Skin epidermis (tissue), 12 donors: ENCODE measurements at regions not wholly inside any gene's neighbourhood (a gene's known extent, or its start where the extent isn't known, plus 50 kb on each side); places are given as distances from the start of the nearest gene placed in this dataset.

Experiments
- H3K27ac ChIP-seq, 21 experiments: fragments of 200-600 bp; sonication (generic) in 11 of 21; one replicate each; pipeline ENCODE4 v1.5.0; 2020; ENCODE audit warnings: mild to moderate bottlenecking in 3 of 21, inconsistent platforms in 2 of 21, moderate library complexity in 2 of 21
- H3K4me3 ChIP-seq, 7 experiments: fragments of 200-600 bp; sonication (generic) in 2 of 7; one replicate each; pipeline ENCODE4 v1.5.0; 2020; ENCODE audit warnings: inconsistent platforms in 2 of 7, mild to moderate bottlenecking in 2 of 7, moderate library complexity in 1 of 7

GRCh38 chr9:105968811-105969466 is 274.6 kb downstream of the TMEM38B start:
- H3K4me3 ChIP-seq: no peak overlapping the region
- no peak overlapping the region for H3K27ac ChIP-seq

GRCh38 chr9:105969636-105970035 is 275.3 kb downstream of the TMEM38B start:
- H3K4me3 ChIP-seq: no peak overlapping the region
- no peak overlapping the region for H3K27ac ChIP-seq

- Histone ChIP-seq H3K27ac (no peak overlapping the region), H3K4me3 (no peak overlapping the region)
These were observed 277.6 kb downstream of the TMEM38B start for GRCh38 chr9:105971986-105972385.

GRCh38 chr9:105972466-105973204 is 278.3 kb downstream of the TMEM38B start:
- H3K4me3 ChIP-seq: no peak overlapping the region
- H3K27ac ChIP-seq: no peak overlapping the region

GRCh38 chr9:105973951-105974351 is 279.6 kb downstream of the TMEM38B start:
- no peak overlapping the region for H3K4me3 ChIP-seq
- no peak overlapping the region for H3K27ac ChIP-seq

- H3K27ac ChIP-seq: no peak overlapping the region
- H3K4me3 ChIP-seq: no peak overlapping the region
These were observed 281.7 kb downstream of the TMEM38B start for GRCh38 chr9:105975886-105976645.

GRCh38 chr9:105978336-105978735 is 284.0 kb downstream of the TMEM38B start:
- no peak overlapping the region for H3K4me3 ChIP-seq
- peak overlapping the region in 1 of 21 experiments; percentile 0 for H3K27ac ChIP-seq

GRCh38 chr9:105978826-105979225 is 284.5 kb downstream of the TMEM38B start:
- H3K27ac ChIP-seq: no peak overlapping the region
- H3K4me3 ChIP-seq: no peak overlapping the region

- H3K4me3 ChIP-seq: no peak overlapping the region
- no peak overlapping the region for H3K27ac ChIP-seq
These were observed 284.9 kb downstream of the TMEM38B start for GRCh38 chr9:105979290-105979689.

GRCh38 chr9:105984714-105985113 is 290.4 kb downstream of the TMEM38B start:
- Histone ChIP-seq H3K4me3 (no peak overlapping the region), H3K27ac (no peak overlapping the region)

- Histone ChIP-seq H3K27ac (no peak overlapping the region), H3K4me3 (no peak overlapping the region)
These were observed 298.9 kb downstream of the TMEM38B start for GRCh38 chr9:105993116-105993854.

- H3K27ac ChIP-seq: no peak overlapping the region
- no peak overlapping the region for H3K4me3 ChIP-seq
These were observed 299.8 kb downstream of the TMEM38B start for GRCh38 chr9:105993921-105994715.

GRCh38 chr9:105994970-105995369 is 300.6 kb downstream of the TMEM38B start:
- Histone ChIP-seq H3K27ac (no peak overlapping the region), H3K4me3 (no peak overlapping the region)

- Histone ChIP-seq H3K27ac (no peak overlapping the region), H3K4me3 (no peak overlapping the region)
These were observed 322.9 kb downstream of the TMEM38B start for GRCh38 chr9:106017198-106017740.

- Histone ChIP-seq H3K27ac (no peak overlapping the region), H3K4me3 (no peak overlapping the region)
These were observed 324.8 kb downstream of the TMEM38B start for GRCh38 chr9:106019039-106019680.

- Histone ChIP-seq H3K27ac (no peak overlapping the region), H3K4me3 (no peak overlapping the region)
These were observed 325.4 kb downstream of the TMEM38B start for GRCh38 chr9:106019702-106020101.

- no peak overlapping the region for H3K27ac ChIP-seq
These were observed 325.8 kb downstream of the TMEM38B start for GRCh38 chr9:106020186-106020585.

GRCh38 chr9:106023455-106023854 is 329.1 kb downstream of the TMEM38B start:
- Histone ChIP-seq H3K27ac (no peak overlapping the region), H3K4me3 (no peak overlapping the region)

More at GRCh38 chr9:106020186-106020585, 325.8 kb downstream of the TMEM38B start:
- no peak overlapping the region for H3K4me3 ChIP-seq
